Activated T-cell treated with anti-CD3 and anti-CD28 coated beads, Interleukin-2, amount 50 U/mL, for 4 hours (primary cell): ENCODE measurements at regions not wholly inside any gene's neighbourhood (a gene's known extent, or its start where the extent isn't known, plus 50 kb on each side); places are given as distances from the start of the nearest gene placed in this dataset.
A peak's percentile ranks its signal among the peaks of the same experiment; 100 is the strongest.

Source experiments
- ATAC-seq, 2 donors: fragments of 200-7000 bp; cut with Tn5 transposase; one replicate each; pipeline ENCODE4 v1.10.0; 2021
- DNase-seq: peaks from one replicate; pipeline ENCODE4 v3.0.0-alpha.2; 2020
- H3K27me3 Mint-ChIP-seq: one replicate; pipeline ENCODE4 v1.8.0; 2021; ENCODE audit warnings: low read depth, mixed read lengths
- H3K36me3 Mint-ChIP-seq: one replicate; pipeline ENCODE4 v1.8.0; 2022; ENCODE audit warnings: mixed read lengths; ENCODE audit not compliant: insufficient read depth
- H3K4me1 Mint-ChIP-seq: one replicate; pipeline ENCODE4 v1.8.0; 2021; ENCODE audit warnings: low read depth, mixed read lengths
- H3K4me3 Mint-ChIP-seq: one replicate; pipeline ENCODE4 v1.8.0; 2021; ENCODE audit warnings: mild to moderate bottlenecking, moderate library complexity, mixed read lengths
- H3K9me3 Mint-ChIP-seq: one replicate; pipeline ENCODE4 v1.8.0; 2021; ENCODE audit warnings: mixed read lengths

GRCh38 chr6:40725390-40725789 lies 138.2 kb upstream of the LRFN2 start:
- H3K4me1 Mint-ChIP-seq = peaks cover 1% of the 10 kb centered on the region
- no peak for DNase-seq
- no peaks in the 10 kb centered on the region for H3K36me3 Mint-ChIP-seq
- peaks cover 2% of the 10 kb centered on the region for H3K27me3 Mint-ChIP-seq
- no peaks in the 10 kb centered on the region for H3K9me3 Mint-ChIP-seq
- H3K4me3 Mint-ChIP-seq = no peak overlapping the region
- ATAC-seq = no peak

DNA sequence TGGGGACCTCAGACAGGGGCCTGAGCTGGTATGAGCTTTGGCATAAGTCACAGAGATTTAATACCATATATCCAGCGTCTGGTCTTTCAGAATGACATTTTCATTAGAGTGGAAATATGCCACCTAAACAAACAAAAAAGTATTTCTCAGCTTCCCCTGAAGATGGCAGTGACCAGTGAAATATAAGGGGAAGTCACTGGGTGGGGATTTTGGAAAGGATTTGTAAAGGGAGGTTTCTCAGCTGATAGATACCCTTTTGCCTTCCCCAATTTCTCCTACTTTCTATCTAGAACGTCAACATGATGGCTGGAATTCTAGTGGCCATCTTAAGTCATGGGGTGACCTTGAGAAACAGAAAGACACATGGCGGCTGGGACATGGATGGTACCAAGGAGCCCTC lies 137.7 kb upstream of the LRFN2 start:
- no peak overlapping the region for H3K4me3 Mint-ChIP-seq
- DNase-seq = no peak
- ATAC-seq = no peak
- peaks cover 4% of the 10 kb centered on the region for H3K4me1 Mint-ChIP-seq
- H3K36me3 Mint-ChIP-seq = no peaks in the 10 kb centered on the region
- no peaks in the 10 kb centered on the region for H3K9me3 Mint-ChIP-seq
- H3K27me3 Mint-ChIP-seq = peaks cover 2% of the 10 kb centered on the region

GRCh38 chr6:40723967-40724366 lies 136.8 kb upstream of the LRFN2 start:
- ATAC-seq (no peak), DNase-seq (no peak)
- Mint-ChIP-seq H3K27me3 (peaks cover 2% of the 10 kb centered on the region), H3K36me3 (no peaks in the 10 kb centered on the region), H3K9me3 (no peaks in the 10 kb centered on the region), H3K4me3 (no peak overlapping the region), H3K4me1 (peaks cover 11% of the 10 kb centered on the region)

DNA sequence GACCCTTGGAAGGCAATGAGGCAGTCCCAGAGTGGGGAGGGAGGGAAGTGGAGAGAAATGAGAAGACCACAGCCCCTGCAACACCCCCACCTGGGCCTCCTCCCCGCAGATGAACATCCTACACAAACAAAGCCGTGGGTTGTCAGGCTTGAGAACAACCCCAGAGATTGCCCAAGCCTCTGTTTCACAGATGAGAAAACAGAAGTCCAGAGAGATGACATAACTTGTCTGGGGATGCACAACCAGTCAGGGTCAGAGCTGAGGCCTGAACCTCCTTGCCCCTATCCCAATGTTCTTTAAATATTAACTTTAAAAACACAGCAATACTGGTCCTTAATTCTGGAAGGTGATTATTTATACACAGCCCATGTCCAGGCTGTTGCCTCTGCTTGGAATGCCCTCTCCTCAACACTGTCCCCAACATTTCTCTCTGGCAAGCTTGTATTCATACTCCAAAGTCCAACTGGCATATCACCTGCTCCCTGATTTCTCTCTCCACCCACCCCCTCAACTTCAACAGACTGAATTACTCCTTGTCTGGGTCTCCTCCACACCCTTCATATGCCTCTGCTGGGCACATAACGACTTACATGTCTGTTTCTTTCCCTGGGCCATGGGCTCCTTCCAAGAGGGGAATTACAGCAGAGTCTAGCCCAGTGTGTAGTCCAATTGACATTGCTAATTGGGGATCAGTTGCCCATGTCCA lies 135.5 kb upstream of the LRFN2 start:
- ATAC-seq = no peak
- no peak for DNase-seq
- Mint-ChIP-seq H3K27me3 (peaks cover 2% of the 10 kb centered on the region), H3K9me3 (no peaks in the 10 kb centered on the region), H3K4me1 (peaks cover 11% of the 10 kb centered on the region), H3K36me3 (no peaks in the 10 kb centered on the region), H3K4me3 (no peak overlapping the region)

DNA sequence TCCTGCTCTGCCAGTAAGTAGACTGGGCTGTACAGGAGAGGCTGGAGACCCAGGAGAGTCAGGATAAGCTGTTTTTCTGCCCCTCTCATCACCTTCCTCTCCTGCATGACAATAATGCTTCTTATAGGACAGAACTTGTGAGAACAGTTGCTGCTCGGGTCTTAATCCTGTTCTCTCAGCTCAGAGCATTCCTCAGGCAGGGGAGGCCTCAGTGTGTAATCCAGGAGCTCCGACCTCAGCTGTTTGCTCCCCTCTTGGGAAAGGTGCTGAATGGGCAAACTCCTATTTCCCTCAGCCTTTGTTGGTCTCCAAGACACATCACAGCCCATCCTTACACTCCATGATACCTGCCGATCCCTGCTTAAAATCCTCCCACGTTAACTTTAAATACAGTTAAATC lies 134.9 kb upstream of the LRFN2 start:
- DNase-seq (no peak), ATAC-seq (no peak)
- no peaks in the 10 kb centered on the region for H3K36me3 Mint-ChIP-seq
- peaks cover 2% of the 10 kb centered on the region for H3K27me3 Mint-ChIP-seq
- H3K4me1 Mint-ChIP-seq = peaks cover 11% of the 10 kb centered on the region
- H3K4me3 Mint-ChIP-seq = no peak overlapping the region
- no peaks in the 10 kb centered on the region for H3K9me3 Mint-ChIP-seq

DNA sequence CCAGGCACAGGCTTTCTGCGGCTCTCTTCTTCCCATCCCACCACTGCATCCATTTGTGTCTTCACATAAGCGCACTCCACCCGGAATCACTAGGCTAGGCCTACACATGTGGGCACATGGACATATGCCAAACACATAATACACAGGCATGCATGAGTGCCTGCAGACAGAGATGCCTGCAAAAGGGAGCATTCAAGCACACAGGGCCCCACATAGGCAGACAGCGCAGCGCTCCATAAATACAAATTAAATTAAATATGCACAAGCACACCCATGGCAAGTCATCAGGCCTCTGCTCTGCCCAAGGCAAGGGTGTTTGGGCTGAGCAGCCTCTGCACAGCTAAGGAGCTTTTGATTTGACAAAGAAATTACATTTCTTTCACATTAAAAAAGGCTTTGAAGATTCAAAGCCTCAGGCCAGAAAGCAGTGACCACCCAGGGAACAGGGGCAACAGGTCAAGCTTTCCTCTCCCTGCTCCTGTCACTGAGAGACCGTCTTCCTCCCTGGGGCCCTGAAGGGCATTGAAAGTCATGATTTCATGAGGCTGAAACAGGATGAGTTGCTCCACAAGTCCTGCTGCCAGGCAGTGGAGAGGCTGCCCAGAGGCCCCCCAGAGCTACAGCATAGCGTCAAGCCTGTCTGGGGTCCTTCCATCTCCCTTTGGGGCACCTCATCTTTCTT lies 134.2 kb upstream of the LRFN2 start:
- ATAC-seq (no peak), DNase-seq (no peak)
- Mint-ChIP-seq H3K4me3 (no peak overlapping the region), H3K4me1 (peaks cover 11% of the 10 kb centered on the region), H3K27me3 (peaks cover 2% of the 10 kb centered on the region), H3K9me3 (no peaks in the 10 kb centered on the region), H3K36me3 (no peaks in the 10 kb centered on the region)

GRCh38 chr6:40720375-40720748 lies 133.2 kb upstream of the LRFN2 start:
- DNase-seq = no peak
- Mint-ChIP-seq H3K36me3 (no peaks in the 10 kb centered on the region), H3K27me3 (no peaks in the 10 kb centered on the region), H3K9me3 (no peaks in the 10 kb centered on the region), H3K4me3 (no peak overlapping the region), H3K4me1 (peaks cover 11% of the 10 kb centered on the region)
- no peak for ATAC-seq

DNA sequence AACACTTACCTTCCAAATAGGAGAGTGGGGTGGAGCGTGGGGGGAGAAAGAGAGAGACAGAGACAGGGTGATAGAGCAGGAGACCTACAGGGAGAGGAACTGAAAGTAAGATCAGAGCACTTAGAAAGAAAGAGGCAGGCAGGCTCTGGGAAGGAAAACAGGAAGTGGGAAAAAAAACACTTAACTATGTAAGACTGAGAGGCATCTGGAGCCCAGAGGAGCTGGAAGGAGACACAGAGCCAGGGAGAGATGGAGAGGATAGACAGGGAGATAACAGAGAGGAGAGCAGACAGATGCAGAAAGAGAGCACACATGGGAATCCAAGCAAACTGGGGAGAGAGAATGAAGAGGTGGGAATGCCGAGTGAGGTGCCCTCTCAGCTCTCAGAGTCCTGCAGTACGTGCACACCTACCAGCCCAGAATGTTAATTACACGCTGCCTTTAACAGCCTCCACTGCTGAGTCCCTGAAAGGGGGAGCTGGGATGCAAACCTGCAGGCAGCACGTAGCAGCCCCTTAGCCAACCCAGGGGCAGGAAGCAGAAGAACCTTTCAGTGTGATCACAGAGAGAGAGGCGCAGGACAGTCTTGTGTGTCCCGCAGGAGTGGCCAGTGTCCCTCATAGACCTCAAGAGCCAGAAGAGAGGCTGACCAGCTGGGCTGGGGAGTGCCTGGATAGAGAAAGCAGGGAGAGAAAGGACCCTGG lies 132.7 kb upstream of the LRFN2 start:
- Mint-ChIP-seq H3K27me3 (no peaks in the 10 kb centered on the region), H3K4me1 (peaks cover 11% of the 10 kb centered on the region), H3K36me3 (no peaks in the 10 kb centered on the region), H3K4me3 (peak overlapping the region; percentile 6), H3K9me3 (no peaks in the 10 kb centered on the region)
- DNase-seq (no peak), ATAC-seq (no peak)

- Mint-ChIP-seq H3K9me3 (no peaks in the 10 kb centered on the region), H3K4me1 (peaks cover 11% of the 10 kb centered on the region), H3K36me3 (no peaks in the 10 kb centered on the region), H3K27me3 (no peaks in the 10 kb centered on the region), H3K4me3 (no peak overlapping the region)
- DNase-seq (no peak), ATAC-seq (no peak)
Measured at GRCh38 chr6:40718401-40718800, 131.2 kb upstream of the LRFN2 start.

DNA sequence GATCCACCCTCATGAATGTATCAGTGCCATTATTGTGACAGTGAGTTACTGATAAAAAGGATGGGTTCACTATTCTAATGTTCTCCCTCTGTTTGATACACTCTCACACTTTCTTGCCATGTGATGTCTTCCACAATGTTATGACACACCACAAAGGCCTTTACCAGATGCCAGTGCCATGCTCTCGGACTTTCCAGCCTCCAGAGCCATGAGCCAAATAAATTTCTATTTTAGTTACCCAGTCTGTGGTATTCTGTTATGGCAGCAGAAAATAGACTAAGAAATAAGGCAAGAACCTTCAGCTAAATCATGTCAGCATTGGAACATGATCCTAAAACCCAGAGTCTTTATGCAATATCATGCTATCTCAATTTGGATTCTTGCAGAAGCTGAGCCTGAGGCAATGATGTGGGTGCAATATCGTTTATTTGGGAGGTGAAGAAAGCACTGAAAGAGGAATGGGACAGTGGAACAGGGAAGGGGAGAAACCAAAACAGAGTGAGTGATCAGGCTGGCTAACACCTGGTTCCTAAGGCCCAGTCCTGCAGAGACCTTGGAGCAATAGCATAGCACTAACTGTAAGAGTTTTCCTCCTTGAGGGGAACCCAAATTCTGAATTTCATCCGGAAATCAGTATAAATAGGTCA lies 130.4 kb upstream of the LRFN2 start:
- Mint-ChIP-seq H3K27me3 (no peaks in the 10 kb centered on the region), H3K9me3 (no peaks in the 10 kb centered on the region), H3K36me3 (no peaks in the 10 kb centered on the region), H3K4me1 (peaks cover 11% of the 10 kb centered on the region), H3K4me3 (no peak overlapping the region)
- DNase-seq = no peak
- no peak for ATAC-seq

DNA sequence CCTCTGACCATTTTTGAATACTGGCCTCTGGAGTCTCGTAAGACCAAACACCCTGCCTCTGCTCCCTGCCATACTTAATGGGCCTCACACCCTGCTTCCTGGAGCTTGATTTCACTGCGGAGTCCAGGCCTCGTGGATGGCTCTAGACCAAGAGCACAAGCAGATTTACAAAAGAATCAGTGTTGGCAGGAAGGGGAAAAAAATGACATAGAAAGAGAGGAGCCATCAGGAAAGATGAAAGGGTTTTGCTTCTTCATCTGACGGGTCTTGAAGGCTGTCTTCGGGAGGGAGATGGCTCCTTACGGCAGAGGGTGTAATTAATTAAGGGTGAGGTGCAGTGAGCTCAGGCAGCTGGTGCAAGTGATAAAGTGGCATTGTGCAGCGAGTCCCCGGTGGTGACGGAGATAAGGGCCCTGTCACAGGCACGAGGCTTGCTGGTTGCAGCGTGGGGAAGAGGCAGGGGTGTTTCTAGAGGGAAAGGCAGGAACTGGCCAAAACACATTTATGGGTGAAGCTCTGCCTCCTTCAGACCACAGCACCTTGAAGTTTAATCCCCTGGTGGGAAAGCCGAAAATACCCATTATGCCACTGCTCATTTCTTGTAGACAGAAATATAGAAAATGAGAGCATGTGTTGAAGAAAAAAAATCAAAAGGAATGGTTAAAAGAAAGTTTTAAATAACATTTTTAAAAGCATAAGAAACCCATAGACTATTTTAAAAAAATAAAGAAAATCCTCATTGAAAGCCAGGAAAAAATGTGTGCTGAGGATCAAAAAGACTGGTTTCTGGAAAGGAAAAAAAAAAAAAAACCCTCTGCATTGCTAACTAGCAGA lies 128.6 kb upstream of the LRFN2 start:
- peaks cover 11% of the 10 kb centered on the region for H3K4me1 Mint-ChIP-seq
- no peaks in the 10 kb centered on the region for H3K9me3 Mint-ChIP-seq
- H3K27me3 Mint-ChIP-seq = no peaks in the 10 kb centered on the region
- DNase-seq = no peak
- no peaks in the 10 kb centered on the region for H3K36me3 Mint-ChIP-seq
- no peak overlapping the region for H3K4me3 Mint-ChIP-seq
- no peak for ATAC-seq

GRCh38 chr6:40714576-40715564 lies 127.7 kb upstream of the LRFN2 start:
- Mint-ChIP-seq H3K36me3 (no peaks in the 10 kb centered on the region), H3K4me3 (no peak overlapping the region), H3K27me3 (no peaks in the 10 kb centered on the region), H3K4me1 (peaks cover 6% of the 10 kb centered on the region), H3K9me3 (no peaks in the 10 kb centered on the region)
- DNase-seq = no peak
- no peak for ATAC-seq

DNA sequence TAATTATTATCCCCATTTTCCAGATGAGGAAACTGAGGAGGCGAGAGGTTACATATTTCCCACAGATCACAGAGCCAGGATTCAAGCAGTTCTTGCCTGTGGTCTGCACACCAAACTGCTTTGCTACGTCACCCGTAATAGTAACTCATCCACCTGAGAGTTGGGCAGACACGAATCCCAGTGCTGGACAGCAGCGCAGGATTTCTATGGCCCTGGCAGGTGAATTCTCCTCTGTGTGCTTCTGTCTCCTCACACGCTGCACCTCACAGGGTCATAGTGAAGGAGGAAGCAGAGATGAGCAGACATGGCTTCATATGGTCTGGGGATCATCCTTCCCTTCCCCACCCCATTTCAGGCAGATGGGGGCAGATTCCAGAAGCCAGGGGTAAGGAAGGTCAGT lies 127.0 kb upstream of the LRFN2 start:
- Mint-ChIP-seq H3K36me3 (no peaks in the 10 kb centered on the region), H3K9me3 (no peaks in the 10 kb centered on the region), H3K4me1 (no peaks in the 10 kb centered on the region), H3K27me3 (no peaks in the 10 kb centered on the region), H3K4me3 (no peak overlapping the region)
- DNase-seq (no peak), ATAC-seq (no peak)
